OCI-LY3 (cell line): ENCODE measurements at regions not wholly inside any gene's neighbourhood (a gene's known extent, or its start where the extent isn't known, plus 50 kb on each side); places are given as distances from the start of the nearest gene placed in this dataset.

ENCODE experiments used
- H2AFZ ChIP-seq: fragments of 200-600, 300-600 bp; shearing (Covaris generic); 2 replicates; pipeline ENCODE4 v1.6.0; 2014; ENCODE audit warnings: antibody characterized with exemption, low read depth, low read length
- H3K27ac ChIP-seq: fragments of 200-600, 300-600 bp; sonication (generic); 2 replicates; pipeline ENCODE4 v1.5.1; 2014; ENCODE audit warnings: mild to moderate bottlenecking, low read length, moderate library complexity, mixed read lengths
- H3K27me3 ChIP-seq: fragments of 200-600, 300-600 bp; sonication (generic); 2 replicates; pipeline ENCODE4 v1.6.1; 2014; ENCODE audit warnings: low read depth, low read length, mixed read lengths
- H3K36me3 ChIP-seq: fragments of 200-600, 300-600 bp; sonication (generic); replicated peaks from 2 replicates; pipeline ENCODE3; 2014; ENCODE audit warnings: low read depth, low read length, mixed read lengths
- H3K4me1 ChIP-seq: fragments of 300-600, 200-600 bp; sonication (generic); 2 replicates; pipeline ENCODE4 v1.6.1; 2014; ENCODE audit warnings: low read length, mixed read lengths
- H3K4me2 ChIP-seq: fragments of 200-600, 300-600 bp; sonication (generic); 2 replicates; pipeline ENCODE4 v1.6.1; 2014; ENCODE audit warnings: low read length, mixed read lengths
- H3K4me3 ChIP-seq: fragments of 300-600, 200-600 bp; sonication (generic); 2 replicates; pipeline ENCODE4 v1.5.1; 2014; ENCODE audit warnings: antibody characterized with exemption, mild to moderate bottlenecking, low read length, moderate library complexity
- H3K79me2 ChIP-seq: fragments of 300-600, 200-600 bp; shearing (Covaris generic); 2 replicates; pipeline ENCODE4 v1.6.1; 2014; ENCODE audit warnings: mild to moderate bottlenecking, low read length, mixed read lengths
- H3K9ac ChIP-seq: fragments of 300-600, 200-600 bp; shearing (Covaris generic); 2 replicates; pipeline ENCODE4 v1.6.0; 2014; ENCODE audit warnings: mild to moderate bottlenecking, low read length, moderate library complexity
- H3K9me3 ChIP-seq: fragments of 200-600, 300-600 bp; shearing (Covaris generic); 2 replicates; pipeline ENCODE4 v1.6.1; 2014; ENCODE audit warnings: low read length, mixed read lengths; ENCODE audit not compliant: insufficient read depth
- H4K20me1 ChIP-seq: fragments of 200-600, 300-600 bp; sonication (generic); 2 replicates; pipeline ENCODE4 v1.6.1; 2016; ENCODE audit warnings: low read length, mixed read lengths; ENCODE audit not compliant: insufficient read depth
- EZH2phosphoT487 ChIP-seq: fragments of 200-600 bp; shearing (Covaris generic); IDR thresholded peaks from 2 replicates; pipeline ENCODE4 v1.6.1; 2018; ENCODE audit warnings: antibody characterized with exemption, mixed run types, low read depth
- TF ChIP-seq, protein P1 (sequence below): fragments of 200-600, 300-600 bp; sonication (generic); IDR thresholded peaks from 2 replicates; pipeline ENCODE4 v1.5.1; 2014; ENCODE audit warnings: antibody characterized with exemption, low read length, low read depth

DNA sequence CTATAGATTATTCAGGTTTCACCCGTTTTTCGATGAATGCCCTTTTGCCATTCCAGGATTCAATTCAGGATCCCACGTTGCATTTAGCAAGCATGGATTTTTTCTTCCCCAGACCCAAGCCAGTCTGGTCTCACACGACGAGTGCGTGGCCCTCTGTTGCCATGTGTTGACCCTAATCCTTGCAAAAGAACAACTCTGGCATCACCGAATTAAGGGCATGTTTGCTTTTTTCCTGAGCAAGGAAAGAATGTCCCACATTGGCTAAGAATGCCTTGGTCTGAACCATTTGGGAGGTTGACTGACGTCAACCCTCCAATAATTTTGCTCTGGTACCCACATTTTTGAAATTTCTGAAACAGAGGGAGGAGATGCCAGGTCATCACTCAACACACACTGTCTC, 153.0 kb upstream of the WNT4 start:
- peaks cover 25% of the 10 kb centered on the region; the same call in 1 of the 2 replicates for H3K27me3 ChIP-seq
- no peak for TF ChIP-seq EZH2phosphoT487
- TF ChIP-seq, protein P1, sequence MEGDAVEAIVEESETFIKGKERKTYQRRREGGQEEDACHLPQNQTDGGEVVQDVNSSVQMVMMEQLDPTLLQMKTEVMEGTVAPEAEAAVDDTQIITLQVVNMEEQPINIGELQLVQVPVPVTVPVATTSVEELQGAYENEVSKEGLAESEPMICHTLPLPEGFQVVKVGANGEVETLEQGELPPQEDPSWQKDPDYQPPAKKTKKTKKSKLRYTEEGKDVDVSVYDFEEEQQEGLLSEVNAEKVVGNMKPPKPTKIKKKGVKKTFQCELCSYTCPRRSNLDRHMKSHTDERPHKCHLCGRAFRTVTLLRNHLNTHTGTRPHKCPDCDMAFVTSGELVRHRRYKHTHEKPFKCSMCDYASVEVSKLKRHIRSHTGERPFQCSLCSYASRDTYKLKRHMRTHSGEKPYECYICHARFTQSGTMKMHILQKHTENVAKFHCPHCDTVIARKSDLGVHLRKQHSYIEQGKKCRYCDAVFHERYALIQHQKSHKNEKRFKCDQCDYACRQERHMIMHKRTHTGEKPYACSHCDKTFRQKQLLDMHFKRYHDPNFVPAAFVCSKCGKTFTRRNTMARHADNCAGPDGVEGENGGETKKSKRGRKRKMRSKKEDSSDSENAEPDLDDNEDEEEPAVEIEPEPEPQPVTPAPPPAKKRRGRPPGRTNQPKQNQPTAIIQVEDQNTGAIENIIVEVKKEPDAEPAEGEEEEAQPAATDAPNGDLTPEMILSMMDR: no peak
- no peaks in the 10 kb centered on the region for H3K79me2 ChIP-seq
- H3K9me3 ChIP-seq: no peaks in the 10 kb centered on the region
- H3K4me1 ChIP-seq: peaks cover 5% of the 10 kb centered on the region; the same call in 1 of the 2 replicates
- H2AFZ ChIP-seq: no peak overlapping the region
- no peak overlapping the region for H3K4me2 ChIP-seq
- no peaks in the 10 kb centered on the region for H4K20me1 ChIP-seq
- no peak overlapping the region for H3K4me3 ChIP-seq
- H3K9ac ChIP-seq: no peak overlapping the region
- no peaks in the 10 kb centered on the region for H3K36me3 ChIP-seq
- no peak overlapping the region for H3K27ac ChIP-seq

DNA sequence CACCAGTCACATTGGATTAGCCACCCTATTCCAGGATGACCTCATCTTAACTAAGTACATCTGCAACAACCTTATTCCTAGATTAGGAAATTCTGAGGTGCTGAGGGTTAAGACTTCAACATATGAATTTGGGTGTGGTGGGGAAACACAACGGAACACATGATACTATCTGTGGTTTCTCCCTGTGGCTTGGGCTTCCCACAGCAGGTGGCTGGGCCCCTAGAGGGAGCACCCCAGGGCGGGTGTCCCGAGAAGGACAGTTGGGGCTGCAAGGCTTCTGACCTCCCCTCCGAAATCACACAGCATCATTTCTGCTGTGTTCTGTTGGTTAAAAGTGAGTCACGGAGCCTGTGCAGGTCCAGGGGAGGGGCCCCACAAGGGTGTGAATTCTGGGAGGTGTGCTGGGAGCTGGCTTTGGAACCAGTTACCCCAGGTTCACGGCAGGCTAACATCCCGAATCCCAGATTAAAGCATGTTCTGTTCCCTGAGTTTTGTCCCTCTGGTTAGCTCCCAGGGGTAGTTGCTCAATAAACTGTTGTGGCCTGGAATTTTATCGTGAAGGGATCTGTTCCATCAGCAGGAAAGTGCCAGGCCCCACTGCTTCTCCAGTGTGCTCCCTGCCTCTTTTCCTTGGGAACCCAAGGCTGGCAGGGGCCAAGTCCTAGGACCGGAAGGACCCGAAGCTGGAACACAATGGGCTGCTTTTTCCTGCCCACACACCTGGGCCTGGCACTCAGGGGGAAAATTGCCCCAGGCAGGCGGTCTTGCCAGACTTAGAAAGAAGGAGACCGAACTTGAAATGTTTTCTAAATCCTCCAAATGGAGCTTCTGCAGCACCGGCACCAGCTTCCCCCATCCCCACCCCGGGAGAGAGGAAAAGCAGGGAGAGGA, 154.0 kb upstream of the WNT4 start:
- H3K27me3 ChIP-seq: peaks cover 25% of the 10 kb centered on the region; the same call in 1 of the 2 replicates
- no peaks in the 10 kb centered on the region for H3K79me2 ChIP-seq
- H3K4me2 ChIP-seq: no peak overlapping the region
- H4K20me1 ChIP-seq: no peaks in the 10 kb centered on the region
- H3K27ac ChIP-seq: no peak overlapping the region
- peaks cover 5% of the 10 kb centered on the region; the same call in 1 of the 2 replicates for H3K4me1 ChIP-seq
- no peaks in the 10 kb centered on the region for H3K36me3 ChIP-seq
- no peak for TF ChIP-seq EZH2phosphoT487
- TF ChIP-seq, protein P1: no peak
- no peak overlapping the region for H3K4me3 ChIP-seq
- H3K9me3 ChIP-seq: no peaks in the 10 kb centered on the region
- H3K9ac ChIP-seq: no peak overlapping the region
- H2AFZ ChIP-seq: no peak overlapping the region

DNA sequence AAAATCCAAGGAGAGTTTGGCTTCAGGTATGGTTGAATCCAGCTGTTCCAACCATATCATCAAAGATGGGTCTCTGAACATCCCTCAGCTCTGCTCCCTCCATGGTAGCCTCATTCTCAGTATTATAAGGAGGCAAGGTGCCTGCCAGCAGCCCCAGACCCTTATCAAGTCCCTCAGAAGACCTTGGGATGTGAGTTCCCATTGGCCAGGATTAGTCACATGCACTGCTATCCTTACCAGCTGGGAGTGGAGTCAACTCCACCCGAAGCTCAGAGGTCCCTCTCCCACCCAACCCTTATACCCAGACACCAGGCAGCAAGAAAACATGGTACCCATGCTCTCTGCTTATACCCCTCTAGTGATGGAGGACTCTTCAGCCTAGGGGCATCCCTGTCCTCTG, 153.7 kb upstream of the ZBTB40 start:
- H3K9ac ChIP-seq: no peak overlapping the region
- H3K9me3 ChIP-seq: no peaks in the 10 kb centered on the region
- H3K4me1 ChIP-seq: peaks cover 5% of the 10 kb centered on the region; the same call in 1 of the 2 replicates
- no peak overlapping the region for H2AFZ ChIP-seq
- H4K20me1 ChIP-seq: no peaks in the 10 kb centered on the region
- TF ChIP-seq, protein P1: no peak
- no peak for TF ChIP-seq EZH2phosphoT487
- H3K4me2 ChIP-seq: no peak overlapping the region
- H3K4me3 ChIP-seq: no peak overlapping the region
- H3K27me3 ChIP-seq: peaks cover 25% of the 10 kb centered on the region; the same call in 1 of the 2 replicates
- no peaks in the 10 kb centered on the region for H3K36me3 ChIP-seq
- H3K27ac ChIP-seq: no peak overlapping the region
- no peaks in the 10 kb centered on the region for H3K79me2 ChIP-seq

DNA sequence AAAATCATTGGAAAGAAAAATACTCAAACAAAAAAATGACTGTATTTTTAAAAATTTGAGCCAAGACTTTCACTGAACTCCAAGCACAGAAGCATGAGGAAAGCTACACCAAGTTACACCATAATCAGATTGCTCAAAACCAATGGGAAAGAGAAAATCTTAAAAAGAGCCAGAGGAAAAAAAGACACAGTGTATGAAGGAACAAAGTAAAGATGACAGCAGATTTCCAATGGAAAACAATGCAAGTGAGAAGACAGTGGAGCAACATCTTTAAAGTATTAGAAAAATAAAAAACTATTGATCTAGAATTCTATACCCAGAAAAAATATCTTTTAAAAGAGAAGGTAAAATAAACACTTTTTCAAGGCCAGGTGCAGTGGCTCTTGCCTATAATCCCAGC, 147.8 kb upstream of the ZBTB40 start:
- H3K27ac ChIP-seq: no peak overlapping the region
- TF ChIP-seq, protein P1: no peak
- TF ChIP-seq EZH2phosphoT487: no peak

More for the DNA sequence above, 147.8 kb upstream of the ZBTB40 start:
- Histone ChIP-seq H3K79me2 (no peaks in the 10 kb centered on the region), H3K4me3 (no peak overlapping the region), H3K9me3 (no peaks in the 10 kb centered on the region), H3K4me1 (no peaks in the 10 kb centered on the region), H4K20me1 (no peaks in the 10 kb centered on the region), H3K27me3 (peaks cover 19% of the 10 kb centered on the region; the same call in 1 of the 2 replicates), H3K9ac (no peak overlapping the region), H3K4me2 (no peak overlapping the region), H3K36me3 (no peaks in the 10 kb centered on the region), H2AFZ (no peak overlapping the region)
